Common myeloid progenitor, CD34-positive (primary cell): ENCODE measurements at regions not wholly inside any gene's neighbourhood (a gene's known extent, or its start where the extent isn't known, plus 50 kb on each side); places are given as distances from the start of the nearest gene placed in this dataset.

ENCODE experiments used
- CTCF ChIA-PET: fragments of 350-600 bp; sonication (Branson Sonifier 250); formaldehyde crosslinking; loops from one replicate; lab custom pipeline; 2021; ENCODE audit warnings: antibody characterized with exemption; lab: Charles Lee
- POLR2A ChIA-PET: fragments of 350-600 bp; sonication (Branson Sonifier 250); formaldehyde crosslinking; loops from one replicate; lab custom pipeline; 2021; ENCODE audit warnings: antibody characterized with exemption; lab: Charles Lee
- DNase-seq, 3 donors: peaks; one replicate each; pipeline versions ENCODE4 v3.0.0 to v3.0.0-alpha.2; 2013
- H3K27ac ChIP-seq, 2 experiments: 1 replicate in 1 of 2; 2 replicates in 1 of 2; pipeline ENCODE4 v1.7.0; 2013; ENCODE audit warnings: inconsistent platforms in 2 of 2, low read length in 2 of 2, mild to moderate bottlenecking in 2 of 2, low read depth in 1 of 2, moderate library complexity in 1 of 2; ENCODE audit not compliant: severe bottlenecking in 2 of 2, insufficient read depth in 1 of 2, poor library complexity in 1 of 2
- H3K27me3 ChIP-seq, 5 experiments: replicated peaks in 2 of 5; 1 replicate in 3 of 5; 2 replicates in 2 of 5; pipeline versions ENCODE4 v1.6.1 to v1.7.0; 2013; ENCODE audit warnings: low read length in 4 of 5, mild to moderate bottlenecking in 2 of 5, moderate library complexity in 2 of 5, inconsistent platforms in 1 of 5; ENCODE audit not compliant: insufficient read depth in 5 of 5, control insufficient read depth in 4 of 5
- H3K36me3 ChIP-seq, 4 experiments: 1 replicate in 2 of 4; 2 replicates in 2 of 4; pipeline versions ENCODE4 v1.6.1 to v1.7.0; 2013; ENCODE audit warnings: low read length in 3 of 4, control low read depth in 1 of 4, mild to moderate bottlenecking in 1 of 4; ENCODE audit not compliant: control insufficient read depth in 4 of 4, insufficient read depth in 4 of 4
- H3K4me1 ChIP-seq, 4 experiments: 1 replicate in 3 of 4; 2 replicates in 1 of 4; pipeline versions ENCODE4 v1.6.1 to v1.7.1; 2013; ENCODE audit warnings: low read length in 3 of 4, mild to moderate bottlenecking in 3 of 4, control low read depth in 1 of 4, inconsistent platforms in 1 of 4, moderate library complexity in 1 of 4; ENCODE audit not compliant: control insufficient read depth in 4 of 4, insufficient read depth in 4 of 4; ENCODE audit errors: control extremely low read depth in 1 of 4
- H3K4me3 ChIP-seq, 7 experiments: 1 replicate in 4 of 7; 2 replicates in 3 of 7; pipeline versions ENCODE4 v1.5.1 to v1.7.0; 2013; ENCODE audit warnings: mild to moderate bottlenecking in 7 of 7, low read length in 6 of 7, moderate library complexity in 6 of 7, inconsistent platforms in 2 of 7, low read depth in 2 of 7, control low read depth in 1 of 7; ENCODE audit not compliant: insufficient read depth in 4 of 7, control insufficient read depth in 1 of 7; ENCODE audit errors: extremely low read depth in 1 of 7
- H3K9me3 ChIP-seq, 5 experiments: 1 replicate in 4 of 5; 2 replicates in 1 of 5; pipeline versions ENCODE4 v1.6.1 to v1.7.1; 2013; ENCODE audit warnings: low read length in 4 of 5, mild to moderate bottlenecking in 2 of 5, inconsistent platforms in 1 of 5, low read depth in 1 of 5, moderate library complexity in 1 of 5; ENCODE audit not compliant: control insufficient read depth in 4 of 5, insufficient read depth in 2 of 5; ENCODE audit errors: control extremely low read depth in 1 of 5
- WGBS: methylation state at CpG from one replicate; pipeline ENCODE4 v1.1.5; 2013; ENCODE audit not compliant: insufficient coverage; 5-methylcytosine and 5-hydroxymethylcytosine counted together

GRCh38 chr2:237214030-237214675, 128.5 kb downstream of the COPS8 start:
- 96% methylated on average over 4 of the region's 8 CpGs for WGBS
- DNase-seq = no peak
- Histone ChIP-seq H3K27ac (no peak overlapping the region), H3K9me3 (peaks cover 0 to 6% (median 0%) of the 10 kb centered on the region in 5 experiments), H3K4me1 (no peaks in the 10 kb centered on the region), H3K27me3 (peaks cover 0 to 4% (median under 1%) of the 10 kb centered on the region in 5 experiments), H3K4me3 (no peak overlapping the region), H3K36me3 (no peaks in the 10 kb centered on the region)
- POLR2A ChIA-PET = no interaction called here
- CTCF ChIA-PET = no interaction called here

DNA sequence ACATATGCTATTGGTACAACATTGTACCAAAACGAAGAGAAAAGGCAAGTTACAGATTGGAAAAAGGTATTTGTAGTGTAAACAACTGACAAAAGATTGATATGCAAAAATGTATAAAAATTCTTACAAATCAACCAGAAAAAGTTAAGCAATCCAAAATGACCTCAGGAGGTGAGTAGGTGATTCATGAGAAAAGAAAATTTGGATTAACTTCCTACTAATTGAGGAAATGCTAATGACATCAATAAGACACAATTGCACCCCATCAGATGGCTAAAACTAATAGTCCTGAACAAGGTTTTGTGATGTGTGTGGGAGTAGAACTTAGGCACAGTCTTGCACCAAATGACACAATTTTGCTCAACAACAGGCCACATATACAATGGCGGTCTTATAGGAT, 129.3 kb downstream of the COPS8 start:
- POLR2A ChIA-PET = no interaction called here
- Histone ChIP-seq H3K9me3 (peaks cover 0 to 6% (median 0%) of the 10 kb centered on the region in 5 experiments), H3K36me3 (no peaks in the 10 kb centered on the region), H3K4me3 (no peak overlapping the region), H3K27ac (no peak overlapping the region), H3K27me3 (peaks cover 0 to 6% (median 0%) of the 10 kb centered on the region in 5 experiments), H3K4me1 (no peaks in the 10 kb centered on the region)
- no peak for DNase-seq
- WGBS = no CpG with 5 or more reads among the region's 2 CpGs
- CTCF ChIA-PET = no interaction called here

DNA sequence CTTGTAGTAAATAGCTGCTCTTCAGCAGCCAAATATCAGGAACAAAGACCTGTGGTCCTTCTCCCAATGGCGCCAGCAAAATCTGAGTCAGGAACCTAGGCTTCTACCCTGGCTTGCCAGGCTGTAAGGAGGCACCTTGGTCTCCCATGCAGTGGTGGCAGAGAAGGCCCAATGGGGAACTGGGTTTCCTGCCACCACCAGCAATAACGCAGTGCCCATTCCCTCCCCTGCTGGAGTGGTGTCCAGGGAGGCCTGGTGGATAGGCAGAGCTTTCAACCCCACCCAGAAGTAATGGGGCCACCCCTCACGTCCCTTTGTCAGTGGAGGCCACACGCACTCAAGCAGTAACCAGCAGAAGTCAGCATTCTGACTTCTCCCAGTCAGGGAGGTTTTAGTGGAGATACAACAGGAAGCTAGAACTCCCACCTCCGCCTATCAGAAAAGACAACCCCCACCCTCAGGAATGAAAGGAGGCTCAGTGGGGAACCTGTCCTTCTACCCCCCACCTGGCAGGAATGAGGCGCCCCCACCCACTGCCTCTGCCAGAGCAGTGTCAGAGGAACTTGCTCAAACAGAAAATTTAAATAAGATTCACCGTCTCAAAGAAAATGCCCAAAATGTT, 132.4 kb downstream of the COPS8 start:
- H3K4me1 ChIP-seq = peaks cover 0 to 2% (median 0%) of the 10 kb centered on the region in 4 experiments
- H3K4me3 ChIP-seq = no peak overlapping the region
- CTCF ChIA-PET = no interaction called here
- peaks cover 6 to 21% (median 9%) of the 10 kb centered on the region in 5 experiments for H3K27me3 ChIP-seq
- H3K9me3 ChIP-seq = no peaks in the 10 kb centered on the region
- POLR2A ChIA-PET = no interaction called here
- no peak overlapping the region for H3K27ac ChIP-seq
- no peaks in the 10 kb centered on the region for H3K36me3 ChIP-seq
- no peak for DNase-seq
- WGBS = 92% methylated on average over 4 of the region's 7 CpGs

DNA sequence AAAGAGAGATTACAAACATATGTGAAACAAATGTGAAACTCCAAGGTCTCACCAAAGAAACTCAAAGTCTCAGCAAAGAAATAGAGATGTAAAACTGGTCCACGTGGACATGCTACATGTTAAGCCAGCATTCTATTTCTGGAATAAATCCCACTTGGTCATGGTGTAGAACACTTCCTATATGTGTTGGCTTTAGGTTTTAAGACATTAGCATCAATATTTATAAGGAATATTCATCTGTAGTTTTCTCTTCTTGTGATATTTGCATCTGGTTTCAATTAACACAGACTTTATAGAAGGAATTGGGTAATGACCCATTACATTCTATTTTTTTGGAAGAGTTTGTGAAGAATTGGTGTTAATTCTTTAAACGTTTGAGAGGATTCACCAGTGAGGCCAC, 133.1 kb downstream of the COPS8 start:
- WGBS = no CpG with 5 or more reads among the region's 2 CpGs
- POLR2A ChIA-PET = no interaction called here
- Histone ChIP-seq H3K27ac (no peak overlapping the region), H3K9me3 (no peaks in the 10 kb centered on the region), H3K4me1 (peaks cover 0 to 2% (median 0%) of the 10 kb centered on the region in 4 experiments), H3K27me3 (peaks cover 6 to 24% (median 9%) of the 10 kb centered on the region in 5 experiments), H3K36me3 (no peaks in the 10 kb centered on the region), H3K4me3 (no peak overlapping the region)
- no peak for DNase-seq
- CTCF ChIA-PET = no interaction called here

DNA sequence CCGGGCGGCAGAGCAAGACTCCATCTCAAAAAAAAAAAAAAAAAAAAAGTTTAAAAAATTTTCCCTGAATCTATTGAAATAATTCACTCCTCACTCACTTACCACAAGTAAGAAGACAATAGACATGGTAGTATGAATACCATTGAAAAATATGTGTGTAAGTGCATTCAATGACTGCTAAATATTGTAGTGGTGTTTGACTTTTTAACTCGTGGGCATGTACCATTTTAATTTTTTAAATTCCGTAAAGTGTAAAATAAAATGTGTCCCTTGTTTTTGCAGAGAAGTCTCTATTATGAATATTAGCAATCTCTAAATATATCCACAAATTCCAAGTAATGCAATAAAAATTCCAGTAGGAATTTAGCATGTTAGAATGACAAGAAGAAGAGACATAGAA, 134.1 kb downstream of the COPS8 start:
- no CpG with 5 or more reads among the region's 4 CpGs for WGBS
- Histone ChIP-seq H3K36me3 (no peaks in the 10 kb centered on the region), H3K27ac (no peak overlapping the region), H3K4me1 (peaks cover 0 to 2% (median 0%) of the 10 kb centered on the region in 4 experiments), H3K9me3 (no peaks in the 10 kb centered on the region), H3K27me3 (peaks cover 6 to 24% (median 9%) of the 10 kb centered on the region in 5 experiments), H3K4me3 (no peak overlapping the region)
- CTCF ChIA-PET = no interaction called here
- POLR2A ChIA-PET = no interaction called here
- DNase-seq = no peak

- WGBS = 42% methylated on average over 5 of the region's 8 CpGs
- ChIA-PET CTCF (no interaction called here), POLR2A (no interaction called here)
- DNase-seq = peak in 1 of 3 donors; percentile 4
- no peak overlapping the region for H3K27ac ChIP-seq
- peaks cover 0 to 2% (median 0%) of the 10 kb centered on the region in 4 experiments for H3K4me1 ChIP-seq
- H3K9me3 ChIP-seq = no peaks in the 10 kb centered on the region
- peaks cover 6 to 24% (median 9%) of the 10 kb centered on the region in 5 experiments for H3K27me3 ChIP-seq
- no peak overlapping the region for H3K4me3 ChIP-seq
- H3K36me3 ChIP-seq = no peaks in the 10 kb centered on the region
Measured at GRCh38 chr2:237221443-237221842, 135.8 kb downstream of the COPS8 start.

DNA sequence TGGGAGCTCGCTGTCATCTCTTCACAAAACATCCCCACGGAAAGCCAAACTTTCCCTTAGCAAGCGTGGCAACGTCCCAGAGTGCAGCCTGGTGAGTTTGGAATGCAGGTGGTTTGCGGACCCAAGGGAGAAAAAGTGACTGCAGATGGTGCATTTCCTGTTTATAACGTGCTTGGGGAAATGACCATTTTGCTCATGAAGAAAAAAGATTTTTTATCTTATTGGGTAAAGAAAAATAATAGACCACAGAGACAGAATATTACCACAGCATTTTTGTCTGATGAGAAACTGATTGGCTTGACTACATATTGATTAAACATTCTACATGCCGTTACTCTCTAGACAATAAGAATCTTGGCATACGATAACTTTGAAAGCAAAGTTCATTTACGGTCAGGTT, 136.5 kb downstream of the COPS8 start:
- POLR2A ChIA-PET = no interaction called here

More for the DNA sequence above, 136.5 kb downstream of the COPS8 start:
- Histone ChIP-seq H3K4me3 (no peak overlapping the region), H3K27ac (no peak overlapping the region), H3K27me3 (peaks cover 6 to 24% (median 9%) of the 10 kb centered on the region in 5 experiments), H3K36me3 (no peaks in the 10 kb centered on the region), H3K4me1 (peaks cover 0 to 2% (median 0%) of the 10 kb centered on the region in 4 experiments), H3K9me3 (no peaks in the 10 kb centered on the region)
- DNase-seq = no peak
- WGBS = 76% methylated on average over 5 of the region's 9 CpGs
- CTCF ChIA-PET = no interaction called here
